ENCODE measurements at regions not wholly inside any gene's neighbourhood (a gene's known extent, or its start where the extent isn't known, plus 50 kb on each side); places are given as distances from the start of the nearest gene placed in this dataset.
"Not testable (repeated sequence)": the region's sequence is repeated elsewhere in the genome, so short reads cannot be mapped to it uniquely, and the experiment has no call there.

DNA sequence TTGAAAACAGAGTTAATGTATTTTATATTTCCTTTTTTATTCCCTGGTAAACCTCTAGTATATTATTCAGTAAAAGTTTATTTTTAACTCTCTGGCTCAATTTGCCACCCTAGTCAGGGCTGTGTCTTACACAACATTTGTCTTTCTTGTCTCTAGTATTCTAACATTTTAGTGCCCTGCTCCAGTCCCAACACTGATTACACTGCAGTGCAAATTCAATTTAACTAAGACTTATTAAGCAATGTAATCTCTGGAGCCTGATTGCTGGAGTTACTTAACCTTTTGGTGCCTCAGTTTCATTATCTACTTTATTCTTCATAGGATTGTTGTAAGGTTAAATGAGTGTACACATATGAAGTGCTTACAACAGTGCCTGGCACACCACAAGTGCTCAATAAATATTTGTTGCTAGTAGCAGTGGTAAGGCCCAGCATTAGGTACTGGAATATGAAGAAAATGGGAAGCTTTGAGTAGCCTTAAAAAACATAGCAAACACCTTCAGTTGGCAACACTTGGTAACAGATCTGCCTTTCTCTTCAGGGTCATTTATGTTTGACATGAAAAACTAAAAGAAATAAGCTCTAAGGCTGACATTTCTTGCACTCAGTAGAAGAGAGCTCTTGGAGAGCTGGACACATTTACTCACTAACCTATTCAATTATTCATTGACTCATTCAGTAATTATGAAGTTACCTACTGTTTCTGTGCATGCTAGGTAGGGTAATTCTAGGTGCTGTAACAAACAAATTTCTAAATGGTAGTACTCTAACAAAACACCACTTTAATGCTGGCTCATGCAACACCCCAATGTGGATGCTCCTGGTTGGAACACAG, 364.5 kb upstream of the EPHA3 start:
- no peak for TF ChIP-seq POLR2A (IDR thresholded peaks at IDR 0.05; ENCODE audit: low read depth, low read length)
- DNase-seq (ENCODE audit: insufficient read length, low spot score) = no peak
- FAIRE-seq = no peak

DNA sequence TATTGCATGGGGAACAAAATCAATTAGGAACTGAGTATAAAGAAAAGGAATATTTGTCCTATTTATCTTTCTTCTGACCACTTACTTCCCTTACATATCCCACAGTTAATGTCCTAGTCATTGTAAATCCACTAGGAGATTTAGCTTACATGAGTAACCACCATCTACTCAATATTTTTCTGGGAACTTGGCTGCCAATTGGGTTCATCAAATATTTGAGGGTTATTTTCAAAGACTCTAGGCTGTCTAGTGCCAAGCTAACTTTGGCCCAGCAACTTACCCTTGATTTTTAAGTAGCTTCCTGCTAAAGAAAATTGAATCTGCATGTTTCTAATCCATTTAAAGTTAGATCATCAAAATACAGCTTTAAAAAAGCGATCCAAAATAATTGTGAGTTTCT, 362.5 kb upstream of the EPHA3 start:
- DNase-seq (ENCODE audit: insufficient read length, low spot score) (no peak), FAIRE-seq (no peak)
- TF ChIP-seq POLR2A (IDR thresholded peaks at IDR 0.05; ENCODE audit: low read depth, low read length) = no peak

DNA sequence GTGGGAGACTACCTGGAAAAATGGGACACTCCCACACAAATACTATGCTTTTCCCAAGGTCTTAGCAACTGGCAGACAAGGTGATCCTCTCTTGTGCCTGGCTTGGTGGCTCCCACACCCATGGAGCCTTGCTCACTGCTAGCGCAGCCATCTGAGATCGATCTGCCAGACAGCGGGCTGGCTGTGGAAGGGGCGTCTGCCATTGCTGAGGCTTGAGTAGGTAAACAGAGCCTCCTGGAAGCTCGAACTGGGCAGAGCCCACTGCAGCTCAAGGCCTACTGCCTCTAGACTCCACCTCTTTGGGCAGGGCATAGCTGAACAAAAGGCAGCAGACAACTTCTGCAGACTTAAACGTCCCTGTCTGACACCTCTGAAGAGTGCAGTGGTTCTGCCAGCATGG, 360.3 kb upstream of the EPHA3 start:
- DNase-seq (ENCODE audit: insufficient read length, low spot score); FAIRE-seq: not testable (repeated sequence)

DNA sequence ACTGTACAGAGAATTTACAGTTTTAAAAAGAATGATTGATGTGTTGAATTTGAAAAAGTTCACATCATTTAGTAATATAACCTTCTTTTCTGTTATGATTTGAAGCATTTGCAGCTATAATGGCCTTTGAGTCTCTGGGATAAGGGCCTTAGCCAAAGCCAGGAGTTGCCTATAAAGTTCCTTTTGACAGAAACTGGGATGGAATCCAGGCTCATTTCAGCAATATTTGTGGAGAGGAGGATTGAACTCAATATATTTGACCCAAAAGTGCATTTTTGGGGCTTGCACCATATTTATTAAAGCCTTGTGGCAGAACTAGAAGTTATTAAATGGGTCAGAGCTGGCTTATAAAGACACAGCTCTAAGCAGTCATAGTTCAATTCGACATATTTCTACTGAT, 348.7 kb upstream of the EPHA3 start:
- no peak for FAIRE-seq
- no peak for DNase-seq (ENCODE audit: insufficient read length, low spot score)
- no peak for TF ChIP-seq POLR2A (IDR thresholded peaks at IDR 0.05; ENCODE audit: low read depth, low read length)

DNA sequence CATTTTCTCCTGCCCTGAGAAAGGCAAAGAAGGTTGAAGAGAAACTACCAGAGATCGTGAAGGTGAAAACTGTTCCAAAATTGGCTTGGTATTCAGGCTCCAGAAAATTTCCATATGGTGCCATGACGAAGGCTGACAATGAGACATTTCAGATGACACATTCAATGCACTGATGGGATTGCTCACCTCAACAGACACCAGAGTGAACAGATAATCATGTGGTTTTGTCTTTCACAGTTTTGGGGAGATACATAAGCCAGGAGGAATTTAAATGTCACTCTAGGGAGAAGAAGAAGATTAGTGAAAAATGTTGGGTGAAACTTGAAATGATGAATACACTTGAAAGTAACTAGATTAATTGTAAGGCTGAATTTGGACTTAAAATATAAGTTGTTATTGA, 339.7 kb upstream of the EPHA3 start:
- FAIRE-seq (no peak), DNase-seq (ENCODE audit: insufficient read length, low spot score) (no peak)
- TF ChIP-seq POLR2A (IDR thresholded peaks at IDR 0.05; ENCODE audit: low read depth, low read length) = no peak

DNA sequence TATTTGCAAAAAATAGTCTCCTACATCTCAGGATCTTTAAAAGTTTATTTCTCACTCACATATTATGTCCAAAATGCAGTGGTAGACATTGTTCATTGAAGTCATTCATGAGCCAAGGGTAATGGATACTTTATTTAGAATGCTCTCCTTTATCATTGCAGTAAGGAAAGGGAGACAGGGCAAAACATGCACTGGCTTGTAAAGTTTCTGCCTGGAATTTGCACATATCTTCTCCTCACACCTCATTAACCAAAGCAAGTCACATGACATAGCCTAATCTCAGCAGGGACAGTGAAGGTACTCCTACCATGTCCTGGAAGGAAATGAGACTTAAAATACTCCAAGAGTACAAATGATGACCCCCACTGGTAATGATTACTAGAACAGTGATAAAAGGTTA, 333.7 kb upstream of the EPHA3 start:
- no peak for FAIRE-seq

DNA sequence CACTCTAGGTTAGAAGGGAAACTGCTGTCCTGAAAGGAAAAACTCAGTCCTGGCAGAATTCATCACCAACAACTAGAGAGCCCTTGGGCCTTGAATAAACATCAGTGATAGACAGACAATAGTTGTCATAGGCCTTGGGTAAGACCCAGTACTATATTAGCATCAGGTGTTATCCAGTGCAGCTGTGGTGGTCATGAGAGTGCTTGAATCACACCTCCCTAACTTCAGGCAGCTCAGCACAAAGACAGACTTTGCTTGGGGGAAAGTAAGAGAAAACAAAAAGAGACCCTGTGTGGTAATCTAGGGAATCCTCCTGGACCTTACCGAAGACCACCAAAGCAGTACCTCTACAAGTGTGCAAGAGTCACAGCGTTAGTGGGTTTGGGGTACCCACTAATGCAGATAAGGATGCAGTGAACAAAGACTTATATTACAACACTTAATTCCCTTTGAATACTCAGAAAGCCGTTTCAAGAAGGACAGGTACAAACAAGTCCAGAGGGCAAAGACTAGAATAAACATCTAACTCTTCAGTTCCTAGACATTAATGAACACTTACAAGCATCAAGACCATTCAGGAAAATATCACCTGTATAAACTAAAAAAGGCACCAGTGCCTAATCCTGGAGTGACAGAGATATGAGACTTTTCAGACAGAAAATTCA, 332.3 kb upstream of the EPHA3 start:
- TF ChIP-seq POLR2A (IDR thresholded peaks at IDR 0.05; ENCODE audit: low read depth, low read length) = no peak
- FAIRE-seq (no peak), DNase-seq (ENCODE audit: insufficient read length, low spot score) (no peak)

More for the DNA sequence above, 333.7 kb upstream of the EPHA3 start:
- no peak for TF ChIP-seq POLR2A (IDR thresholded peaks at IDR 0.05; ENCODE audit: low read depth, low read length)
- DNase-seq (ENCODE audit: insufficient read length, low spot score) = no peak

DNA sequence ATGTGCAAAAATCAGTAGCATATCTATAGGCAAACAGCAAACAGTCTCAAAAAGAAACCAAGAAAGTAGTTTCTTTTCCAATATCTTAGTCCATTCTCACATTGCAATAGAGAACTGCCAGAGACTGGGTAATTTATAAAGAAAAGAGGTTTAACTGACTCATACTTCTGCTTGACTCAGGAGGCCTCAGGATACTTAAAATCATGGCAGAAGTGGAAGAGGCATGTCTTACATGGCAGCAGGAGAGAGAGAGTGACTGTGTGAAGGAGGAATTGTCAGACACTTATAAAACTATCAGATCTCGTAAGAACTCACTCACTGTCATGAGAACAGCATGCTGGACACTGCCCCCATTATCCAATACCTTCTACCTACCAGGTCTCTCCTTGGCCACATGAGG, 327.9 kb upstream of the EPHA3 start:
- no peak for DNase-seq (ENCODE audit: insufficient read length, low spot score)
- no peak for FAIRE-seq
- TF ChIP-seq POLR2A (IDR thresholded peaks at IDR 0.05; ENCODE audit: low read depth, low read length) = no peak

DNA sequence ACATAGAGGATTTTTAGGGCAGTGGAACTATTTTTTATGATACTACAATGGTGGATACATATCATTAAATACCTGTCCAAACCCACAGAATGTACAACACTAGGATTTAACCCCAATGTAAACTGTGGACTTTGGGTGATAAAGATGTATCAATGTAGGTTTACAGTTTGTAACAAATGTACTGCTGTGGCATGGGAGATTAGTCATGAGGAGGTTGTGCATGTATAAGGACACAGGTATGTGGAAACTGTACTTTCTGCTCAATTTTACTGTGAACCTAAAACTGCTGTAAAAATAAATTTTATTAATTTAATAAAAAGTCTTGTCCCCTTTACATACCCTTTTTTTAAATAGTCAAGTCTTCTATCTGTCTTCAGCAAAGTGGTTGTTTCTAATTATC, 322.5 kb upstream of the EPHA3 start:
- FAIRE-seq (no peak), DNase-seq (ENCODE audit: insufficient read length, low spot score) (no peak)
- no peak for TF ChIP-seq POLR2A (IDR thresholded peaks at IDR 0.05; ENCODE audit: low read depth, low read length)

DNA sequence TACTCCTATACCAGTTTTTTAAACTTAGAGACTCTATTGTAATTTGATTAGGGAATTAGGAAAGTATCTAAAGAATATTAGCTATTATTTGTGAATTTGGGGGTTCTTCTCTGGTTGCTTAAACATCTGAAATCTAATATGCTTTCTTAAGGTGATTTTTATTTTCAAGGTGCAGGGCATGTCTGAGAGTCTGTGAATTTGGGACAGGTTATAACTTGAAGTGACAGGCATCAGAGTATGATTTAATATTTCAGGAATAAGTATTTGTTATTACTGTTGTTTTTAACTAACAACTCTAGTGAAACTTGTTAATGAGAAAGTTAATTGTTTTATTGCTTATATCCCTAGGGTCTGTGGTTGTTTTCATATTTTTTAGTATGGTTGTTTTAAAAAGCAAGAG, 321.6 kb upstream of the EPHA3 start:
- no peak for TF ChIP-seq POLR2A (IDR thresholded peaks at IDR 0.05; ENCODE audit: low read depth, low read length)
- no peak for FAIRE-seq
- no peak for DNase-seq (ENCODE audit: insufficient read length, low spot score)

DNA sequence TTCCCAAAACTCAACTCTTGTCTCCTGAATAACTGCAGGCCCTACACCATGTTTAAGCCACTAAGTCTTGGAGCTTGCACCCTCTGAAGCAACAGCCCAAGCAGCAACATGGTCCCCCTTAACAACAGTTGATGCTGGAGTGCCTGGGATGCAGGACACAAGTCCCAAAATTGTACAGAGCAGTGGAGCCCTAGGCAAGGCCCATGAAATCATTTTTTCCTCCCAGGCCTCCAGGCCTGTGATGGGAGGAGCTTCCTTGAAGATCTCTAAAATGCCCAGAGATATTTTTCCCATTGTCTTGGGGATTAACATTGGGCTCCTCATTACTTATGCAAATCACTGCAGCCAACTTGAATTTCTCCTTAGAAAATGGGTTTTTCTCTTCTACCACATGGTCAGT, 311.9 kb upstream of the EPHA3 start:
- no peak for TF ChIP-seq POLR2A (IDR thresholded peaks at IDR 0.05; ENCODE audit: low read depth, low read length)
- DNase-seq (ENCODE audit: insufficient read length, low spot score) (no peak), FAIRE-seq (no peak)

DNA sequence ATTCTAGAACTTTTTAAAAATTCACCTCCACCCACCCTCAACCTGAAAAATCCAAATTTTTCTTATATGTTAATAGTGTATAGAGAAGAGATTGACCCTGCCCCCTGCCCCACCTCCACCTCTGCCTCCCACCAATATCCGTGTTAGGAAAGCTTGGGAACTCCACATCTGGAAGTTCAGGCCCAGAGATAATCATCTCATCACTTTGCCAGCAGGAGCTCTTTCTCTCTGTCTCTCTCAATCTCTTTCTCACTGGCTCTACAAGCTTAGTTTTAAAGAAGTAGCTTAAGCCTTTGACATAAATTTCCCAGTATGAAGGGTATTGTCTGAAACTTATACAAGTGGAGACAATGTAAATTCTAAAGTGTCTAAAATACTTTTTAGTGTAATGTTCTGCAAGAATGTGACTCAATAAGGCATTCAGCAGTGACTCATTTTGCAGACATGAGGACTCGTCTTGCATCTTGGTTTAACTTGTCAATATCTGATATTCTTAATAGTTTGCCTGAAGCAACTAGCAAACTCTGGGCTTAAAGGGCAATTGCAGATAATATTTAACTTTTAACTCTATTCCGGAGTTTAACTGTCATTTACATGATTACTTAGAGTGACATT, 299.8 kb upstream of the EPHA3 start:
- FAIRE-seq = no peak
- no peak for TF ChIP-seq POLR2A (IDR thresholded peaks at IDR 0.05; ENCODE audit: low read depth, low read length)

DNA sequence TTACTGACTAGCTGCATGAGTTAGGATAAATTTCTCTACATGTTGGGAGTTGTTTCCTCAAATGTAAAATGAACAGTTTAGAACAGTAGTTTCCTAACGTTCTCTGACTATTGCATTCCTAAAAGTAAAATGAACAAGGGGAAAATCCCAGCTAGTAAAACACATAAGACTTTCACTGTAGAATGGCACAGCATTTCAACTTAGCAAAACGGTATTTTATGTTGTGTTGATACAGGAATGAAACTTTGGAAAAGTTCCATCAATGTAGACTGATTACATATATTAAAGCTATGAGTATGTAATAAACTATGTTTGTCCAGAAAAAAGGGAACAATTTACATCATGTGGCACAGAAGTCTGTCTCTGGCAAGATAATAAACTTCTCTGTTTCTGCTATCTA, 297.4 kb upstream of the EPHA3 start:
- TF ChIP-seq POLR2A (IDR thresholded peaks at IDR 0.05; ENCODE audit: low read depth, low read length) = no peak
- DNase-seq (ENCODE audit: insufficient read length, low spot score) (no peak), FAIRE-seq (no peak)

More for the DNA sequence above, 299.8 kb upstream of the EPHA3 start:
- DNase-seq (ENCODE audit: insufficient read length, low spot score) = no peak

DNA sequence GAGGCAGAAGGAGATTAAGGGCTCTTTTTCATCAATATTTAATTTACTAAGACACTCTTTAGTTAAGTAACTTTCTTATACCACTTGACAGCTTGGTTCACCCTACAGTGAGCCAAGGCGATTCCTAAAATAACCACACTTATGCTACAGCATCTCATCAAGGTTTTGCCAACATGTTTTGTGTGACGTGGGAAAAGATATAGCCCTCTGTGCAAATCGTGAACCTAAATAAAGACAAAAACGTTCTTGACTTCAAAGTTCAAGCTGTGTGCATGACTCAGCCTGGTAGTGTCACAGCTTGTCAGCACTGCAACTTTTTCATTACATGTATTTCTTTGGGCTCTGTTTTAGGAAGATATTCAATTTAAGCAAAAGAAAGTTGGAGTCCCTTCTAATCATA, 297.0 kb upstream of the EPHA3 start:
- FAIRE-seq = no peak
- no peak for TF ChIP-seq POLR2A (IDR thresholded peaks at IDR 0.05; ENCODE audit: low read depth, low read length)
- DNase-seq (ENCODE audit: insufficient read length, low spot score) = no peak

DNA sequence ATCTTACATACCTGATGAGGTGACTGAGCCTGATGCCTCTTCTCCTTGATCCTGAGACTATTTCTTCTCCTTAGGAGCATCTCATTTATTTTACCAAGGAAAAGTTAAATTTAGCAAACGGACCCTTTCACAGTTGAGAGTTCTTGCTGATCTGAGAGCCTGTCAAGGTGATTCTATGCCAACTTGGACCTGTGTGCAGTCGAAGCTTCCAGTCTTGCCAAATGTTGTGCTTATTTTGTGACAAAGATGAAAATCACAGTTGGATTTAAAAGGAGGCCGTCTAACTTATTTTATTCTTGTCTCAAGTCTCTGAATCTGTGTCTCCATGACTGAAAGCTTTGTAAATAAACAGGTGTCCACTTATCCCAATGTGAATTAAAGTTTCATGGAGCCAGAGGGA, 296.3 kb upstream of the EPHA3 start:
- DNase-seq (ENCODE audit: insufficient read length, low spot score) = no peak
- no peak for TF ChIP-seq POLR2A (IDR thresholded peaks at IDR 0.05; ENCODE audit: low read depth, low read length)
- FAIRE-seq = no peak
